ENCODE measurements at regions not wholly inside any gene's neighbourhood (a gene's known extent, or its start where the extent isn't known, plus 50 kb on each side); places are given as distances from the start of the nearest gene placed in this dataset.

DNA sequence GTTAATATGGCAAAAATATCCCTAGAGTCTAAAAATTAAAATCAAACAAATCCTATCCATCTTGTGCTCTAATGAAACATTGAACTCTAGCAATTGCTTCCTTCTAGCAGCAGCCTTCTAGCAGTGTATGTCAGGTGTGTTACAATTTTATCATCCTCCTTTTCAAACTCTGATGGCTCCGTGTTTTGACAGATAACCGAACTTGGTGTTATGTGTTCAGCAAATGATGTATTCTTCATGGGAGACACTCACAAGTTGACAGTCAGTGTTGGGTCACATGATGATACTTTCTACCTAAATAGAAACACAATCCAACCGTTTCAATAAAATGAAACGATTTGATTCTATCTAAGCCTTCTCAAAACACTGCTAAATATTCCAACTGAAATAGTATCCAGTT lies 525.3 kb upstream of the NOVA1 start:
- TF ChIP-seq CREB1 (IDR thresholded peaks at IDR 0.05; ENCODE audit: low read depth) = no peak
- no peak for TF ChIP-seq RAD21 (IDR thresholded peaks at IDR 0.05; ENCODE audit: low read depth)
- TF ChIP-seq CEBPB (IDR thresholded peaks at IDR 0.05) = no peak
- TF ChIP-seq EP300 (IDR thresholded peaks at IDR 0.05; ENCODE audit: borderline replicate concordance) = no peak
- no peak for TF ChIP-seq YY1 (IDR thresholded peaks at IDR 0.05; ENCODE audit: low read depth)
